Choroid plexus epithelial cell (primary cell): ENCODE measurements at regions not wholly inside any gene's neighbourhood (a gene's known extent, or its start where the extent isn't known, plus 50 kb on each side); places are given as distances from the start of the nearest gene placed in this dataset.

Experiments used
- DNase-seq: peaks from one replicate; pipeline ENCODE4 v3.0.0-alpha.2; 2010; ENCODE audit warnings: low read depth
- H3K4me3 ChIP-seq: 2 replicates; pipeline ENCODE4 v1.5.1; 2011; ENCODE audit warnings: low read depth, mild to moderate bottlenecking, control low read depth, low read length, moderate library complexity
- CTCF ChIP-seq: conservative IDR thresholded peaks from 2 replicates; pipeline ENCODE4 v1.5.1; 2011; ENCODE audit warnings: low read depth, mild to moderate bottlenecking, control low read depth, inconsistent platforms, low read length, moderate library complexity

- no peak overlapping the region for H3K4me3 ChIP-seq
- TF ChIP-seq CTCF: no peak
- no peak for DNase-seq
These were observed 97.2 kb upstream of the TMTC1 start for GRCh38 chr12:29880987-29881386.

GRCh38 chr12:29879606-29880308, 96.0 kb upstream of the TMTC1 start:
- DNase-seq: no peak
- H3K4me3 ChIP-seq: no peak overlapping the region
- no peak for TF ChIP-seq CTCF

- TF ChIP-seq CTCF: no peak
- DNase-seq: no peak
- H3K4me3 ChIP-seq: no peak overlapping the region
These were observed 86.2 kb upstream of the TMTC1 start for GRCh38 chr12:29869946-29870345.

GRCh38 chr12:29867823-29868222, 84.1 kb upstream of the TMTC1 start:
- no peak for DNase-seq
- H3K4me3 ChIP-seq: no peak overlapping the region
- TF ChIP-seq CTCF: no peak

- TF ChIP-seq CTCF: no peak
- no peak overlapping the region for H3K4me3 ChIP-seq
- no peak for DNase-seq
These were observed 79.9 kb upstream of the TMTC1 start for GRCh38 chr12:29863665-29864064.

GRCh38 chr12:29858270-29858786, 74.6 kb upstream of the TMTC1 start:
- H3K4me3 ChIP-seq: no peak overlapping the region
- no peak for DNase-seq
- no peak for TF ChIP-seq CTCF

GRCh38 chr12:29847246-29847645, 63.5 kb upstream of the TMTC1 start:
- no peak overlapping the region for H3K4me3 ChIP-seq
- DNase-seq: no peak
- no peak for TF ChIP-seq CTCF
